GM18498 (cell line): ENCODE measurements at regions not wholly inside any gene's neighbourhood (a gene's known extent, or its start where the extent isn't known, plus 50 kb on each side); places are given as distances from the start of the nearest gene placed in this dataset.

Source experiments
- ATAC-seq: cut with Tn5 transposase; IDR thresholded peaks from one replicate; pipeline ENCODE4 v1.9.1; 2021; ENCODE audit warnings: mild to moderate bottlenecking, moderate library complexity; ENCODE audit not compliant: unreplicated experiment

- no peak for ATAC-seq
Measured at GRCh38 chr11:121800731-121801393, 315.2 kb downstream of the BLID start.

GRCh38 chr11:121800240-121800639 is 315.8 kb downstream of the BLID start:
- ATAC-seq = no peak

- no peak for ATAC-seq
Measured at GRCh38 chr11:121797496-121797895, 318.5 kb downstream of the BLID start.

- no peak for ATAC-seq
Measured at GRCh38 chr11:121795174-121795573, 320.8 kb downstream of the BLID start.

GRCh38 chr11:121794671-121795141 is 321.3 kb downstream of the BLID start:
- no peak for ATAC-seq

- no peak for ATAC-seq
Measured at GRCh38 chr11:121793916-121794315, 322.1 kb downstream of the BLID start.

GRCh38 chr11:121793291-121793690 is 322.7 kb downstream of the BLID start:
- ATAC-seq = no peak

GRCh38 chr11:121792185-121792584 is 323.8 kb downstream of the BLID start:
- ATAC-seq = no peak

- no peak for ATAC-seq
Measured at GRCh38 chr11:121790430-121790829, 325.6 kb downstream of the BLID start.

- ATAC-seq = no peak
Measured at GRCh38 chr11:121780971-121781370, 328.2 kb upstream of the SORL1-AS1 start.

- ATAC-seq = no peak
Measured at GRCh38 chr11:121777056-121777455, 324.3 kb upstream of the SORL1-AS1 start.

- ATAC-seq = no peak
Measured at GRCh38 chr11:121775276-121775675, 322.5 kb upstream of the SORL1-AS1 start.

- ATAC-seq = no peak
Measured at GRCh38 chr11:121773076-121773475, 320.3 kb upstream of the SORL1-AS1 start.

- ATAC-seq = no peak
Measured at GRCh38 chr11:121770939-121771595, 318.3 kb upstream of the SORL1-AS1 start.

- no peak for ATAC-seq
Measured at GRCh38 chr11:121769191-121769590, 316.4 kb upstream of the SORL1-AS1 start.

GRCh38 chr11:121767433-121767832 is 314.7 kb upstream of the SORL1-AS1 start:
- ATAC-seq = peak; percentile 74

GRCh38 chr11:121766991-121767390 is 314.2 kb upstream of the SORL1-AS1 start:
- peak; percentile 16 for ATAC-seq

- ATAC-seq = no peak
Measured at GRCh38 chr11:121766166-121766565, 313.4 kb upstream of the SORL1-AS1 start.

GRCh38 chr11:121763526-121763925 is 310.8 kb upstream of the SORL1-AS1 start:
- ATAC-seq = peak; percentile 86

GRCh38 chr11:121762820-121763219 is 310.1 kb upstream of the SORL1-AS1 start:
- ATAC-seq = no peak

GRCh38 chr11:121761186-121761585 is 308.4 kb upstream of the SORL1-AS1 start:
- ATAC-seq = no peak

GRCh38 chr11:121757480-121758125 is 304.8 kb upstream of the SORL1-AS1 start:
- peak; percentile 73 for ATAC-seq
